ENCODE measurements at regions not wholly inside any gene's neighbourhood (a gene's known extent, or its start where the extent isn't known, plus 50 kb on each side); places are given as distances from the start of the nearest gene placed in this dataset.

DNA sequence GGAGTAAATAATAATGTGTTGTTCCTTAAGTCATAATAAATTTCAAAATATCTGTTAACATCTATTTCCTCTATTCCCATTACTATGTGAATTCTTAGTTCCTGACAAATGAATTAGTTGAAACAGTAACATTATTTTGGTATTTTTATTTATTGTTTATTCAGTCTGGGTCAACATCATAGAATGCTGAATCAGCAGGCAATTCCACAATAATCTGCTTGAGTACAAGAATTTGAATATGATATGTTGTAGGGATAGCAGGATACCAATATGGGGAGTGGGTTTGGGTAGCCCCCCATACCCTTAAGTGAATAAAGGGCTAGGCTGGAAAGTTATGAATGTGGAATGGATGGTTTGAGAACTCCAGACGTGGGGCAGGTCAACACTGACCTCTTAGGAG, 373.2 kb upstream of the CHD6 start:
- TF ChIP-seq CREB1 (IDR thresholded peaks at IDR 0.05; ENCODE audit: low read depth) (no peak), RAD21 (IDR thresholded peaks at IDR 0.05; ENCODE audit: low read depth) (no peak), EGR1 (IDR thresholded peaks at IDR 0.05) (no peak), EP300 (IDR thresholded peaks at IDR 0.05; ENCODE audit: borderline replicate concordance) (no peak), CEBPB (IDR thresholded peaks at IDR 0.05) (no peak), YY1 (IDR thresholded peaks at IDR 0.05; ENCODE audit: low read depth) (no peak)
- TF ChIP-seq, protein P1, sequence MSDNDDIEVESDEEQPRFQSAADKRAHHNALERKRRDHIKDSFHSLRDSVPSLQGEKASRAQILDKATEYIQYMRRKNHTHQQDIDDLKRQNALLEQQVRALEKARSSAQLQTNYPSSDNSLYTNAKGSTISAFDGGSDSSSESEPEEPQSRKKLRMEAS (IDR thresholded peaks at IDR 0.05) = no peak
- TF ChIP-seq, protein P2, sequence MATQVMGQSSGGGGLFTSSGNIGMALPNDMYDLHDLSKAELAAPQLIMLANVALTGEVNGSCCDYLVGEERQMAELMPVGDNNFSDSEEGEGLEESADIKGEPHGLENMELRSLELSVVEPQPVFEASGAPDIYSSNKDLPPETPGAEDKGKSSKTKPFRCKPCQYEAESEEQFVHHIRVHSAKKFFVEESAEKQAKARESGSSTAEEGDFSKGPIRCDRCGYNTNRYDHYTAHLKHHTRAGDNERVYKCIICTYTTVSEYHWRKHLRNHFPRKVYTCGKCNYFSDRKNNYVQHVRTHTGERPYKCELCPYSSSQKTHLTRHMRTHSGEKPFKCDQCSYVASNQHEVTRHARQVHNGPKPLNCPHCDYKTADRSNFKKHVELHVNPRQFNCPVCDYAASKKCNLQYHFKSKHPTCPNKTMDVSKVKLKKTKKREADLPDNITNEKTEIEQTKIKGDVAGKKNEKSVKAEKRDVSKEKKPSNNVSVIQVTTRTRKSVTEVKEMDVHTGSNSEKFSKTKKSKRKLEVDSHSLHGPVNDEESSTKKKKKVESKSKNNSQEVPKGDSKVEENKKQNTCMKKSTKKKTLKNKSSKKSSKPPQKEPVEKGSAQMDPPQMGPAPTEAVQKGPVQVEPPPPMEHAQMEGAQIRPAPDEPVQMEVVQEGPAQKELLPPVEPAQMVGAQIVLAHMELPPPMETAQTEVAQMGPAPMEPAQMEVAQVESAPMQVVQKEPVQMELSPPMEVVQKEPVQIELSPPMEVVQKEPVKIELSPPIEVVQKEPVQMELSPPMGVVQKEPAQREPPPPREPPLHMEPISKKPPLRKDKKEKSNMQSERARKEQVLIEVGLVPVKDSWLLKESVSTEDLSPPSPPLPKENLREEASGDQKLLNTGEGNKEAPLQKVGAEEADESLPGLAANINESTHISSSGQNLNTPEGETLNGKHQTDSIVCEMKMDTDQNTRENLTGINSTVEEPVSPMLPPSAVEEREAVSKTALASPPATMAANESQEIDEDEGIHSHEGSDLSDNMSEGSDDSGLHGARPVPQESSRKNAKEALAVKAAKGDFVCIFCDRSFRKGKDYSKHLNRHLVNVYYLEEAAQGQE (IDR thresholded peaks at IDR 0.05; ENCODE audit: low read depth) = no peak
- TF ChIP-seq, protein P3, sequence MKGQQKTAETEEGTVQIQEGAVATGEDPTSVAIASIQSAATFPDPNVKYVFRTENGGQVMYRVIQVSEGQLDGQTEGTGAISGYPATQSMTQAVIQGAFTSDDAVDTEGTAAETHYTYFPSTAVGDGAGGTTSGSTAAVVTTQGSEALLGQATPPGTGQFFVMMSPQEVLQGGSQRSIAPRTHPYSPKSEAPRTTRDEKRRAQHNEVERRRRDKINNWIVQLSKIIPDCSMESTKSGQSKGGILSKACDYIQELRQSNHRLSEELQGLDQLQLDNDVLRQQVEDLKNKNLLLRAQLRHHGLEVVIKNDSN (IDR thresholded peaks at IDR 0.05) = no peak

DNA sequence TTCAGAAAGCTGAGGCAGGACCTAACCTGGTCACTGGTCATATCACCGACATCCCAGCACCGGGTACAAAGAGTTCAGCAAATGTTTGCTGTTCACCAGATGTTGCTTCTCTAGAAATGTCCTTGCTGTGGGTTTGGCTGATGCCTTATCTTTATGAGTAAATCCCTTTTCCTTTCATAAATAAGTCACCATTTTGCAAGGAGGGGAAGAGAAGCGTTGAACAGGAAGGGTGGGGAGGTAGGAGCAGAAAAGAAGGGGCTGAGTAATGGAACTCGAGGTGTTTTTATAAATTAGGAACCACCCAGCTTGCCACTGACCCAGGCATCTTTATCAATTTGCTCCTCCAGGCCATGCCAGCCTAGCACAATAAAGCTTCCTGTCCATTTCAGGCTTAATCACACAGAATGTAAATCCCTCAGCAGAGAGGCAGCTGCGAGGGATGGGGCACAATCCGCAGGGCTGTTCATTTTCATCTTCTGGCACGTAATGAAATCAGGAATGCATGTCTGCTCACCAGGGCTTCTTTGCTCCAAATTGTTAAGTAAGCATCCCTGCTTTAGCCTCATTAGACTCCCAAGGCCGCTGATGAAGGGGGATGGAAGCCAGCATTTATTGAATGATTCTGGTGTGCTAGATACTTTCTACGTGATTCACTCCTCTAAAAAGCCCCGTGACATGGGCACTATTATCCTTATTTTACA, 371.9 kb upstream of the CHD6 start:
- TF ChIP-seq CEBPB (IDR thresholded peaks at IDR 0.05) = no peak
- TF ChIP-seq, protein P1 (IDR thresholded peaks at IDR 0.05) = no peak
- TF ChIP-seq FOXM1 (IDR thresholded peaks at IDR 0.05; ENCODE audit: borderline replicate concordance, low read depth) = no peak
- TF ChIP-seq TAF1 (IDR thresholded peaks at IDR 0.05; ENCODE audit: low read depth) = no peak
- TF ChIP-seq NFIC (IDR thresholded peaks at IDR 0.05) = no peak
- no peak for TF ChIP-seq CREB1 (IDR thresholded peaks at IDR 0.05; ENCODE audit: low read depth)
- no peak for TF ChIP-seq EP300 (IDR thresholded peaks at IDR 0.05; ENCODE audit: borderline replicate concordance)
- TF ChIP-seq, protein P2 (IDR thresholded peaks at IDR 0.05; ENCODE audit: low read depth) = no peak
- no peak for TF ChIP-seq TCF12 (IDR thresholded peaks at IDR 0.05; ENCODE audit: low read depth)
- TF ChIP-seq, protein P3 (IDR thresholded peaks at IDR 0.05) = no peak
- TF ChIP-seq EGR1 (IDR thresholded peaks at IDR 0.05) = no peak
- TF ChIP-seq YY1 (IDR thresholded peaks at IDR 0.05; ENCODE audit: low read depth) = no peak
- TF ChIP-seq RAD21 (IDR thresholded peaks at IDR 0.05; ENCODE audit: low read depth) = no peak
- no peak for TF ChIP-seq ZBTB7A (IDR thresholded peaks at IDR 0.05; ENCODE audit: low read depth)
- TF ChIP-seq TEAD4 (IDR thresholded peaks at IDR 0.05) = no peak

DNA sequence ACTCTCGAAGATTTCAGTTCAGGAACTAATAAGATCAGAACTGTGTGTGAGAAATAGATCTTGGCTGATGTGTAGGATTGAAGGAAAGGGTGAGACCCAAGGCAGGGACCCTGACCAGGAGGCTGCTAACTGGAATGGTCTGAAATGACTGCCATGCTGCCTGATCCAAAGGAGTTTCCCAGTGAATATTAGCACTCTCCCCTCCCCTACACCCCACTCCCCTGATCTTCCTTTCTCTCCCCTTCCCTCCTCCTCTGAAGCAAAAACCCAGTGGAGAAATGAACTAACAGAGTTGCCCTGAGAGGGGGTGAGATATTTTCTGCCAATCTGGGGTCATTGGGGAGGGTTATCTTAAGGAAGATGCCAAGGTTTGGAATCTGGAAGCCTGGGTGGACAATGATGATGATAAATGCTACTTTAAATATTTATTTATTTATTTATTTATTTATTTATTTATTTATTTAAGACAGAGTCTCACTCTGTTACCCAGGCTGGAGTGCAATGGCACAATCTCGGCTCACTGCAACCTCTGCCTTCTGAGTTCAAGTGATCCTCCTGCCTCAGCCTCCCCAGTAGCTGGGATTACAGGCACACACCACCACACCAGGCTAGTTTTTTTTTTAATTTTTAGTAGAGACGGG, 371.0 kb upstream of the CHD6 start:
- no peak for TF ChIP-seq CREB1 (IDR thresholded peaks at IDR 0.05; ENCODE audit: low read depth)
- no peak for TF ChIP-seq RAD21 (IDR thresholded peaks at IDR 0.05; ENCODE audit: low read depth)
- no peak for TF ChIP-seq TCF12 (IDR thresholded peaks at IDR 0.05; ENCODE audit: low read depth)
- TF ChIP-seq CEBPB (IDR thresholded peaks at IDR 0.05) = no peak
- TF ChIP-seq, protein P1 (IDR thresholded peaks at IDR 0.05) = no peak
- TF ChIP-seq NFIC (IDR thresholded peaks at IDR 0.05) = no peak
- TF ChIP-seq TAF1 (IDR thresholded peaks at IDR 0.05; ENCODE audit: low read depth) = no peak
- TF ChIP-seq TEAD4 (IDR thresholded peaks at IDR 0.05) = no peak
- TF ChIP-seq, protein P2 (IDR thresholded peaks at IDR 0.05; ENCODE audit: low read depth) = no peak
- TF ChIP-seq FOXM1 (IDR thresholded peaks at IDR 0.05; ENCODE audit: borderline replicate concordance, low read depth) = no peak
- TF ChIP-seq EP300 (IDR thresholded peaks at IDR 0.05; ENCODE audit: borderline replicate concordance) = no peak
- no peak for TF ChIP-seq YY1 (IDR thresholded peaks at IDR 0.05; ENCODE audit: low read depth)
- TF ChIP-seq EGR1 (IDR thresholded peaks at IDR 0.05) = no peak
- TF ChIP-seq ZBTB7A (IDR thresholded peaks at IDR 0.05; ENCODE audit: low read depth) = no peak
- TF ChIP-seq, protein P3 (IDR thresholded peaks at IDR 0.05) = no peak
